DOHH2 (cell line): ENCODE measurements at regions not wholly inside any gene's neighbourhood (a gene's known extent, or its start where the extent isn't known, plus 50 kb on each side); places are given as distances from the start of the nearest gene placed in this dataset.

Source experiments
- CTCF ChIP-seq: fragments of 200-600 bp; sonication (generic); IDR thresholded peaks from one replicate; pipeline ENCODE4 v1.5.1; 2014; ENCODE audit warnings: antibody characterized with exemption, mild to moderate bottlenecking, low read depth, low read length; ENCODE audit not compliant: poor library complexity, severe bottlenecking
- EZH2phosphoT487 ChIP-seq: fragments of 200-600 bp; sonication (generic); IDR thresholded peaks from 2 replicates; pipeline ENCODE4 v1.6.1; 2017; ENCODE audit warnings: borderline replicate concordance, mild to moderate bottlenecking, antibody characterized with exemption, low read length, moderate library complexity, mixed read lengths

GRCh38 chr5:20833081-20833627, 845.2 kb upstream of the CDH18 start:
- TF ChIP-seq CTCF: no peak
- no peak for TF ChIP-seq EZH2phosphoT487
